ENCODE measurements at regions not wholly inside any gene's neighbourhood (a gene's known extent, or its start where the extent isn't known, plus 50 kb on each side); places are given as distances from the start of the nearest gene placed in this dataset.

GRCh38 chr10:42990721-42991441, 86.0 kb upstream of the RET start:
- no peak for DNase-seq
- H3K9ac ChIP-seq (ENCODE audit: low read depth, low read length) = no peak overlapping the region
- intact Hi-C loops (cut with micrococcal nuclease) = no loop called here
- H3K14ac ChIP-seq (replicated peaks; ENCODE audit: low read depth, low read length) = no peak overlapping the region
- no peak for ATAC-seq (ENCODE audit: low read depth)
- H4K20me1 ChIP-seq (ENCODE audit: insufficient read depth, low read length) = no peaks in the 10 kb centered on the region
- H3K56ac ChIP-seq (ENCODE audit: extremely low read depth, insufficient read depth, low read length) = no peak overlapping the region
- 51% methylated on average over 6 of the region's 18 CpGs; no CpG with 5 or more reads in 1 of the 2 experiments for WGBS, 2 experiments (ENCODE audit: extremely low coverage in 2 of 2, insufficient read length in 1 of 2)
- no peak overlapping the region for H4K5ac ChIP-seq (ENCODE audit: low read depth, low read length)
- in situ Hi-C loops (cut with MboI; ENCODE audit: low sequenced_read_pairs) = no loop called here
- POLR2A ChIA-PET (ENCODE audit: unreplicated experiment) = no interaction called here
- no TSS peak for BruUV-seq (replicated peaks)
- no peaks in the 10 kb centered on the region; the same call in 1 of the 2 replicates for H3K27me3 ChIP-seq (ENCODE audit: control insufficient read depth, insufficient read depth, low read length)
- no peaks in the 10 kb centered on the region for H3K79me1 ChIP-seq (ENCODE audit: low read depth in 1 of 2, low read length in 2 of 2)
- dilution Hi-C loops (cut with HindIII; ENCODE audit: low sequenced_read_pairs, unreplicated experiment) = no loop called here
- H2BK5ac ChIP-seq (ENCODE audit: low read depth, low read length, poor library complexity, severe bottlenecking) = no peak overlapping the region
- no peaks in the 10 kb centered on the region for H3K4me1 ChIP-seq (ENCODE audit: control insufficient read depth, insufficient read depth, low read length)
- H2AFZ ChIP-seq (replicated peaks; ENCODE audit: low read length, poor library complexity) = no peak overlapping the region
- H2AK5ac ChIP-seq (ENCODE audit: low read depth, low read length) = no peak overlapping the region
- H3K18ac ChIP-seq (ENCODE audit: low read depth, low read length) = no peak overlapping the region
- CTCF ChIA-PET = no interaction called here
- no peak overlapping the region for H4K91ac ChIP-seq (ENCODE audit: insufficient read depth, low read depth, low read length)
- no peaks in the 10 kb centered on the region for H3K36me3 ChIP-seq (ENCODE audit: control insufficient read depth, insufficient read depth, low read length)
- H2BK15ac ChIP-seq (ENCODE audit: low read depth, low read length) = no peak overlapping the region
- H3K27ac ChIP-seq (ENCODE audit: insufficient read depth, low read length) = no peak overlapping the region
- H2BK120ac ChIP-seq (ENCODE audit: low read depth, low read length) = no peak overlapping the region
- H3K4me2 ChIP-seq (ENCODE audit: low read depth, low read length) = no peak overlapping the region
- H4K8ac ChIP-seq (ENCODE audit: low read depth in 2 of 2, low read length in 2 of 2) = no peak overlapping the region
- H3K9me3 ChIP-seq (ENCODE audit: control insufficient read depth, insufficient read depth, low read length) = no peaks in the 10 kb centered on the region
- H3K23ac ChIP-seq (ENCODE audit: low read depth, low read length) = no peak overlapping the region
- H3K9me1 ChIP-seq (ENCODE audit: insufficient read depth, low read length) = no peaks in the 10 kb centered on the region
- H2BK20ac ChIP-seq (ENCODE audit: low read depth, low read length) = no peak overlapping the region
- no peak overlapping the region for H3K4ac ChIP-seq (ENCODE audit: low read depth, low read length)
- no peak for TF ChIP-seq MAZ (IDR thresholded peaks at IDR 0.05; ENCODE audit: borderline replicate concordance, low read depth, low read length)
- no peak overlapping the region for H3K4me3 ChIP-seq (ENCODE audit: insufficient read depth, low read depth, low read length)
- peak overlapping the region; percentile 55 for H2AK9ac ChIP-seq (replicated peaks; ENCODE audit: low read depth, low read length, poor library complexity)

Measured in IMR-90 (cell line).